Neural progenitor cell (in vitro differentiated cells): ENCODE measurements at regions not wholly inside any gene's neighbourhood (a gene's known extent, or its start where the extent isn't known, plus 50 kb on each side); places are given as distances from the start of the nearest gene placed in this dataset.

Source experiments
- EZH2 ChIP-seq: fragments of 200-600 bp; sonication (generic); IDR thresholded peaks from 2 replicates; pipeline ENCODE4 v1.6.1; 2017; ENCODE audit warnings: antibody characterized with exemption, mild to moderate bottlenecking, moderate library complexity
- TF ChIP-seq, protein P1 (sequence below): fragments of 200-600 bp; sonication (generic); IDR thresholded peaks from 2 replicates; pipeline ENCODE4 v1.5.1; 2017; ENCODE audit warnings: antibody characterized with exemption, mild to moderate bottlenecking

DNA sequence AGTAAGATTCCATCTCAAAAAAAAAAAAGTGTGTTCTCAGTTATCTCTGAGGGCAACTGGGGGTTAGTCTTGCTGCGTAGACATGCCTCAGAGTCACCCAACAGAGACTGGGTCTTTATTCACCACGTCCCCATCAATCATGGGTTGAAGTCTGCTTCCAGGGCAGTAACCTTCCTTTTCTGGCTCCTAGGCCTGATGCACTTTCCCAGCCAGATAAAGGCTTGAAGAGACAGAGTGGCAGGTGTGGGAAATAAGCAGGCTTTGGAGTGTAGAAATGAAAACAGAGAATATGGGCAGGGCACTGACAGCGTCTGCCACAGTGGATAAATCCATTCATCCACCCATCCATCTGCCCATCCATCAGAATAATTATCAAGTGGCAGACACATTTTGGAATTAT is 134.1 kb upstream of the LGALSL start:
- no peak for TF ChIP-seq EZH2
- TF ChIP-seq, protein P1, sequence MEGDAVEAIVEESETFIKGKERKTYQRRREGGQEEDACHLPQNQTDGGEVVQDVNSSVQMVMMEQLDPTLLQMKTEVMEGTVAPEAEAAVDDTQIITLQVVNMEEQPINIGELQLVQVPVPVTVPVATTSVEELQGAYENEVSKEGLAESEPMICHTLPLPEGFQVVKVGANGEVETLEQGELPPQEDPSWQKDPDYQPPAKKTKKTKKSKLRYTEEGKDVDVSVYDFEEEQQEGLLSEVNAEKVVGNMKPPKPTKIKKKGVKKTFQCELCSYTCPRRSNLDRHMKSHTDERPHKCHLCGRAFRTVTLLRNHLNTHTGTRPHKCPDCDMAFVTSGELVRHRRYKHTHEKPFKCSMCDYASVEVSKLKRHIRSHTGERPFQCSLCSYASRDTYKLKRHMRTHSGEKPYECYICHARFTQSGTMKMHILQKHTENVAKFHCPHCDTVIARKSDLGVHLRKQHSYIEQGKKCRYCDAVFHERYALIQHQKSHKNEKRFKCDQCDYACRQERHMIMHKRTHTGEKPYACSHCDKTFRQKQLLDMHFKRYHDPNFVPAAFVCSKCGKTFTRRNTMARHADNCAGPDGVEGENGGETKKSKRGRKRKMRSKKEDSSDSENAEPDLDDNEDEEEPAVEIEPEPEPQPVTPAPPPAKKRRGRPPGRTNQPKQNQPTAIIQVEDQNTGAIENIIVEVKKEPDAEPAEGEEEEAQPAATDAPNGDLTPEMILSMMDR: no peak
